ENCODE measurements at regions not wholly inside any gene's neighbourhood (a gene's known extent, or its start where the extent isn't known, plus 50 kb on each side); places are given as distances from the start of the nearest gene placed in this dataset.

DNA sequence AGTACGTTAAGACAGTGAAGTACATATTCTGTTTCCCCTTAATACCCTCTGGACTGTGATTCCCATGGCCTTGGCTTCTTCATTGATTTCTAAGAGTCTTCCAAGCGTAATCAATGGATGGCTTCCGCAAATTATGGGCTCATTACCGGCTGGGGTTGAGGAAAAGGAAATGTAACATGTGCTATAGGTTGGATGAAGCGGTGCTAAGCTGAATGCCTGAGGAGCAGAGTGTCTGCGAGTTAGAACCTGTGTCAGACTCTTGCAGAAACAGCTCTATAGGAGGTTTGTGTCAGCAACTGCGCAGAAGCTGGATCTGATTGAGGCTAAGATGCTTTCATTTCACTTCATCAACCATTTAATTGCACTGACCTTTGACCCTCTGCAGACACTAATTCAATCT, 114.3 kb upstream of the CDH18 start:
- Histone ChIP-seq H3K27ac (no peak overlapping the region), H3K4me1 (no peaks in the 10 kb centered on the region), H3K27me3 (no peaks in the 10 kb centered on the region), H3K4me3 (no peak overlapping the region), H3K9me3 (peaks cover 0 to 3% (median 0%) of the 10 kb centered on the region in 12 donors), H3K36me3 (no peaks in the 10 kb centered on the region)
- ATAC-seq (no peak), DNase-seq (no peak)
- 73 to 83% (median 80%) methylated on average over 7 of the region's 7 CpGs for WGBS, 4 donors
- intact Hi-C loops (cut with DNase I): no loop called here
- TF ChIP-seq POLR2A (IDR thresholded peaks at IDR 0.05): no peak
- TF ChIP-seq CTCF (IDR thresholded peaks at IDR 0.05): no peak

DNA sequence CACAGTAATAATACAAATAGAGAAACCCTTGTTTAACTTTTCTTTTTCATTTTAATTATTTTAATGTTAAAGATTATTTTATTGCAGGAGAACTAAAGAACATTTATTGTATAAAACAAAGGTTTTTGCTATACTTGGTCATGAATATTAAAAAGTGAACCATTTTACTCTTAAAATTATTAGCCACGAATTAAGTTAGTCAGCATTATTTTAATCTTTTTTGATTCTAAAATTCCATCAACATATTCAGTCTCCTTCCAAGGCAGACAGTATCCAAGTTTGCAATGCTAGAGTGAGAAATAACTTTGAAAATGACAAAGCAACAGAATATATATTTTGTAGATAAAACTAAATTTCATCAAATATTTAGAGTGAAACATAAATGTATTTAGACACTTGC, 110.7 kb upstream of the CDH18 start:
- Histone ChIP-seq H3K9me3 (peaks cover 0 to 7% (median 0%) of the 10 kb centered on the region in 12 donors), H3K4me1 (no peaks in the 10 kb centered on the region), H3K27me3 (no peaks in the 10 kb centered on the region), H3K27ac (no peak overlapping the region), H3K36me3 (no peaks in the 10 kb centered on the region), H3K4me3 (no peak overlapping the region)
- intact Hi-C loops (cut with DNase I): no loop called here
- TF ChIP-seq CTCF (IDR thresholded peaks at IDR 0.05) (no peak), POLR2A (IDR thresholded peaks at IDR 0.05) (no peak)
- DNase-seq (no peak), ATAC-seq (no peak)
- WGBS, 4 donors: 63 to 74% (median 70%) methylated on average over 1 of the region's 1 CpG

GRCh38 chr5:20088361-20088760, 100.4 kb upstream of the CDH18 start:
- no peak for DNase-seq

GRCh38 chr5:20087299-20087698, 99.3 kb upstream of the CDH18 start:
- Histone ChIP-seq H3K9me3 (peaks cover 0 to 20% (median 6%) of the 10 kb centered on the region in 12 donors), H3K36me3 (no peaks in the 10 kb centered on the region), H3K27me3 (no peaks in the 10 kb centered on the region), H3K4me1 (no peaks in the 10 kb centered on the region), H3K27ac (no peak overlapping the region), H3K4me3 (no peak overlapping the region)
- no peak for DNase-seq
- WGBS, 4 donors: 28 to 36% (median 29%) methylated on average over 2 of the region's 2 CpGs
- intact Hi-C loops (cut with DNase I): no loop called here
- TF ChIP-seq POLR2A (IDR thresholded peaks at IDR 0.05) (no peak), CTCF (IDR thresholded peaks at IDR 0.05) (no peak)
- ATAC-seq: no peak

More at GRCh38 chr5:20088361-20088760, 100.4 kb upstream of the CDH18 start:
- no peak for ATAC-seq
- Histone ChIP-seq H3K9me3 (peaks cover 0 to 20% (median 6%) of the 10 kb centered on the region in 12 donors), H3K4me3 (no peak overlapping the region), H3K4me1 (no peaks in the 10 kb centered on the region), H3K27ac (no peak overlapping the region), H3K27me3 (no peaks in the 10 kb centered on the region), H3K36me3 (no peaks in the 10 kb centered on the region)
- 63 to 69% (median 65%) methylated on average over 2 of the region's 2 CpGs for WGBS, 4 donors
- TF ChIP-seq POLR2A (IDR thresholded peaks at IDR 0.05): no peak
- TF ChIP-seq CTCF (IDR thresholded peaks at IDR 0.05): no peak
- intact Hi-C loops (cut with DNase I): no loop called here
